Caki2 (cell line): ENCODE measurements at regions not wholly inside any gene's neighbourhood (a gene's known extent, or its start where the extent isn't known, plus 50 kb on each side); places are given as distances from the start of the nearest gene placed in this dataset.
"Not testable (repeated sequence)": the region's sequence is repeated elsewhere in the genome, so short reads cannot be mapped to it uniquely, and the experiment has no call there.

Source experiments
- DNase-seq: peaks from one replicate; pipeline ENCODE4 v3.0.0-alpha.2; 2015; ENCODE audit warnings: low read depth
- in situ Hi-C: cut with HindIII; loops from 2 replicates; pipeline ENCODE4 v1.10.0; 2016; ENCODE audit warnings: low sequenced_read_pairs, low pct_unique_long_range_greater_than_20kb, mixed read lengths

DNA sequence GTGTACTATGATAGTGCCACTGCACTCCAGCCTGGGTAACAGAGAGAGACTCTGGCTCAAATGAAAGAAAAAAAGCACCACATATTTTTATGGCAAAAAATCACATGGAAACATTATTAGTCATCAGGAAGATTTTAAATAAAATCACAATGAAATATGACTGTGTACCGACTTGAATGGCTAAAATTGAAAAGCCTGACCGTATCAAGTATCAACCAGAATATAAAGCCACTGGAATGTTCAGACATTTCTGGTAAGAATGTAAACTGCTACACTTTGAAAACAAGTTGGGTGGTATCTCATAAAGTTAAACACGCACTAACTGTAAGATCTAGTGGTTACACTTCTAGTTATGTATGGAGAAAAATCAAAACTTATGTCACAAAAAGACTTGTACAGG is 306.7 kb upstream of the MBL2 start:
- no peak for DNase-seq
- in situ Hi-C loops: no loop called here

DNA sequence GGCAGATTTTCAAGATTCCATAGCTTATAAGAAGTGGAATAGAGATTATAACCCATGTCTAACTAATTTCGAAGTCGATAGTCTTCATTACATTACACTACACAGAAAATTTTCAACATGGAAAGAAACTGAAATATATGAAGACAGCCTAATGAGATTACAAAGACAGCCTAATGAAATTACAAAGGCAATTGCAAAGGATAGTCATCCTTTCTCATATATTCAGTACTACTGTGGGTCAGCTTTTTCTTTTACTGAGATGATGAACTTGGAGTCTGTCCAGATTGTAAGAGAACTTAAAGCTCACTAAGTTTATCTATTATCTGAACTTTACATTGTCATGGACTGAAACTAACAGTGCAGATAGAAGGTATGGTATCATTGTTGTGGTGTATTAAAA is 304.4 kb upstream of the MBL2 start:
- in situ Hi-C loops: no loop called here
- no peak for DNase-seq

GRCh38 chr10:53075469-53075868 is 302.9 kb upstream of the MBL2 start:
- in situ Hi-C loops: no loop called here
- no peak for DNase-seq

- no peak for DNase-seq
- in situ Hi-C loops: no loop called here
These were observed 299.6 kb upstream of the MBL2 start for GRCh38 chr10:53072144-53072543.

DNA sequence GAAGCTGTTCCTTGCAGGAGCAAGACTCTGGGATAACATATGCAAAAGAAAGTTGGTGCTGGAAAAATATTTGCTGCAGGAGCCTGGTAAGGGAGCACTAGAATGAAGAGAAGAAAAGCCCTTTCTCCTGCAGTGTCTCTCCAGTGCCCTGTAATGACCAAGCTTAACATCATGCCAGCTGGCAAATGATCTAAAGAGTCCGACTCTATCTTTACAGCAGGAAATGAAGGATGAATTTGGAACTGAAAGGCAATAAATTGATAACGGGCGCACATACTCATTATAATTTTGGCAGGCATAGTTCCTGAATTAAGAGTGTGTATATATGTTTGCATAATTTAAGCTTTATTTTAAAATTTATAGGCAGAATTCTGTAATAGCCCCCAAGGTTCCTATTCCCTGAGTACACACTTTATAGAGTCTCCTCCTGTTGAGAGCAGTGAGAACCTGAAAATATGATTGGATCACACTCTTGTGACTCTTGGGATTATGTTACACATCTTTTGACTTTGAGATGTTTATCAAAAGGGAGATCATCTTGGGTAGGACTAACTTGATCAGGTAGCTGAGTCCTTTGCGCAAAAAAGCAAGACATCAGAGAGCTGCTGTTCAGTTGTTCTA is 299.0 kb upstream of the MBL2 start:
- in situ Hi-C loops: no loop called here
- DNase-seq: no peak

DNA sequence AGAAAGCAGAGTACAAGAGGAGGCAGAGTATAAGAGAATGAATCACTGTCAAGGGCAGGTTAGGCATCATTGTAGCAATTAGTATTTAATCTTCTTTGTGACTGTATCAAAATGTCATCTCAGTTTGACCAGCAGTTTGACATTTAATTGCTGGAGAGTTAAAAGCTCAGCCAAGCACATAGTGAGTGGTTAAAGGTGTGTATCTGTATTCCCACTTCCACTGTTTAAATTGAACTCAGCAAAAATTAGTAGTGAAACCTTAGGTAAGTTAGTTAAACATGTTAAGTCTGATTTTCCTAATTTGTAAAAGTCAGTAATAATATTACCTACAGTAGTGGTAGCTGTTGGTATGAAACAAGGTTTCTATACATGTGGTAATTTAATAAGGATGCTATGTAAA is 296.4 kb upstream of the MBL2 start:
- in situ Hi-C loops: no loop called here
- no peak for DNase-seq

DNA sequence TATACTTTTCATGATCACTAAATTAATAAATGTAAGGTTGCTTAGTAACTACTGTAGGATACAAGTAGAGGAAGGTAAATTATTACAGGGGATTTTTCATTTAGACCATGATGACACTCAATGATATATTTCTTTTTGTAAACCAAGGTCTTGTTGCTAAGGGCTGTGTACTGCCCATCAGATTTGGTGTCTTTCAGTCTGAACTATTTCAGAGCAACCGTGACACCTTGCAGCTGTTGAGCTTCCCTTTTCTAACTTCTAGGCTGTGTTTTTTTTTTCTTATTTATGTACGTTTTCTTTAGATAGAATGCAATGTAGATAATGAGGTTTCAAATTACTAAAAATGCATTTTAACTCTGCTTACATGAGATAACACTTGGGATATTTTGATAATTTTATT is 292.0 kb upstream of the MBL2 start:
- in situ Hi-C loops: no loop called here

DNA sequence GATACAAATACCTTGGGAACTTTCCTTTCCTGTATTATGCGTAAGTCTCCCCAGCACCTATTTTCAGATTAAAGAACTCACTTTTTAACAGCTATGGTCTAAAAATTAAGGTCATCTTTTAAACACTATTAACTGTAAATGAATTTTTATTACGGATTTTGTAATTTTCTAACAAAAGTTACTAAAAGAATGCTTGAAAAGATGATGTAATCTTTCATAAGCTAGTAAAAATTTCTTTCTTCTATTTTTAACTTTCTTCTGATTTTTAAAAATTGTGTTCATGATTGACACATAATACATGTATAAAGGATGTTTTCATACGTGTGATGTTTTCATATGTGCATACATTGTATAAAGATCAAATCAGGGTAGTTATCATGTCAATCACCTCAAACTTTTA is 291.2 kb upstream of the MBL2 start:
- no peak for DNase-seq
- in situ Hi-C loops: no loop called here

More for the DNA sequence above, 292.0 kb upstream of the MBL2 start:
- DNase-seq: no peak

DNA sequence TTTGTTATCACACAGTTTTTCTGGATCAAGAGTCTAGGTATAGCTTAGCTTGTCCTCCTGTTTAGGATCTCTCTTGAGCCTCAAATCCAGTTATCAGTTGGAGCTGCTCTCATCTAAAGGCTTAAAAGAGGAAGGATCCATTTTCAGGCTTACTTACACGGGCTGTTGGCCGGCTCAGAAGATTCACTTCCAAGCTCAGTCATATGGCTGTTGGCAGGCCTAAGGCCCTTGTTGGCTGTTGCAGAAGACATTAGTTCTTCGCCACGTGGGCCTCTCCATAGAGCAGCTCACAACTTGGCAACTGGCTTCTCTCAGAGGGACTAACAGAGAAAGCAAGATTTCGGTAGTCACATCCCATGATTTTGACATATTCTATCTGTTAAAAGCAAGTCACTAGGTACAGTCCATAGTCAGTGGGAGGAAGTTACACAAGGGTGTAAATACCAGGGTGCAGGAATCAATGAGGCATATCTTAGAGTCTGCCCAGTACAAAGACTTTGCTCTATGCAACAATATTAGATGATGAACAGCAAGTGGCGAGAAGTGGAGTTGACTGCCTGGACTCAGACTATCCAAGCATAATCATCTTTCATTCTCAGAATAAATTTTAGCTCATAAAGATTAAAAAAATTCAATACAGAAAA is 280.1 kb upstream of the MBL2 start:
- DNase-seq: no peak
- in situ Hi-C loops: no loop called here

- no peak for DNase-seq
These were observed 272.7 kb upstream of the MBL2 start for GRCh38 chr10:53045315-53045714.

GRCh38 chr10:53035823-53036222 is 263.2 kb upstream of the MBL2 start:
- in situ Hi-C loops: not testable (repeated sequence)

More at GRCh38 chr10:53045315-53045714, 272.7 kb upstream of the MBL2 start:
- in situ Hi-C loops: no loop called here

DNA sequence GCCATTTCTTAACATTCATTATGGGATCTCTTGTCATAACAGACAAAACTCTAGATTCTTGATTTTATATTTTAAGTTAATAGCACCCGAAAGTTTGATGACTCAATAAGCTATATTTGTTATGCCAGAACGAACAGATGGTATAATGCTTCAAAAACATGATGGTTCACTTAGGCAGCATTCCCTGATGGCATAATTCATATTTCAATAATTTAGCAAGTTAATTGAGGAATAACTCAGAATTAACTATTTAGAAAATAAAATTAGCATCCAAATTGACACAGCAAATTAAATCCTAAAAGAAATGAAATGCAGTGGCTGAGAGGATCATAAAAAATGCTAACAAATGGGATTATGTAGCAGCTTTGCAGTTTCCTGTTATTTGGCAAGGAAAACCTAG is 260.8 kb upstream of the MBL2 start:
- no peak for DNase-seq
- in situ Hi-C loops: no loop called here

More at GRCh38 chr10:53035823-53036222, 263.2 kb upstream of the MBL2 start:
- DNase-seq: not testable (repeated sequence)

- DNase-seq: peak; percentile 86
- in situ Hi-C loops: not testable (repeated sequence)
These were observed 257.6 kb upstream of the MBL2 start for GRCh38 chr10:53029872-53030849.

GRCh38 chr10:53029449-53029848 is 256.9 kb upstream of the MBL2 start:
- in situ Hi-C loops: no loop called here

DNA sequence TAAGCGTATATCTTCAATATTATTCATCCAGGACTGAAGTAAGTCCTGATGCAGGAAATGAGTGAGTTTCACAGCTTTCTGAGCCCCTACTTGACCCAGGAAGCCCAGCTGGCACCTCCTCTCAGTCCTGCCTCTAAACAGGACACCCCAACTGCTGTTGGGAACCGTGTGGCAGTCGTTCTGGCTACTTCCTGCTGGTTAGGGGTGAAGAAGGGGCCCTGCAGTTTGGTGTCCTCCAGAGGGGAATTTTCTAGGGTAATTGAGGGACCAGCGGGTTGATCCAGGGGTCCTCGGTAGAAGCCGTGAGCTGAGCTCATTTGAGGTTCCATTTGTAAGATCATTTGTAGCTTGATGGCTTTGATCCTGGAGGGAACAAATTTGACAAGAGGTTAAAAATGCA is 253.2 kb upstream of the MBL2 start:
- in situ Hi-C loops, DNase-seq: not testable (repeated sequence)

More at GRCh38 chr10:53029449-53029848, 256.9 kb upstream of the MBL2 start:
- DNase-seq: peak; percentile 12

DNA sequence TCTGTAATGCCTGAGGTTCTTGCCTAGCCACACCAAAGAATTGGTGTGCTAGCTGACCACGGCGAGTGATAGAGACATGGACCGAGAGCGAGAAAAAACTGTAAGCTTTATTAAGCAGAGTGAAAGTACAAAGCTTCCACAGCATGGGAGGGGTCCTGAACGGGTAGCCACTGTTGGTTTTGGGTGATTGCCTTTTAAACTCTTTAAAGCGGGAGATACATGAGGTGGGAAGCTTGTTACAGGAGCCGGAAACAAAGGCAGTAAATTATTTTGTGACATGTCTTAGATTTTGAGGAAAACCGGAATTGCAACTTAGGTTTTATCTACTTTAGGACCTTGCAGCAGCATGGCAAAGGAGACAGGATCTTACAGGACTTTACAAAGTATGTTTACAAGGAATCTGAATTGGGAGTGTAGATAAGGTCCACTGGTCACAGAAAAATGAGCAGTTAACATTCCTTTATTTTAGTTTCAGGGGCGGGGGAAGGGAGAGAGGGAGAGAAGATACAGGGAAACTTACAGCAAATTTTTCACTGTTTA is 252.7 kb upstream of the MBL2 start:
- in situ Hi-C loops: no loop called here
- peak; percentile 78 for DNase-seq

DNA sequence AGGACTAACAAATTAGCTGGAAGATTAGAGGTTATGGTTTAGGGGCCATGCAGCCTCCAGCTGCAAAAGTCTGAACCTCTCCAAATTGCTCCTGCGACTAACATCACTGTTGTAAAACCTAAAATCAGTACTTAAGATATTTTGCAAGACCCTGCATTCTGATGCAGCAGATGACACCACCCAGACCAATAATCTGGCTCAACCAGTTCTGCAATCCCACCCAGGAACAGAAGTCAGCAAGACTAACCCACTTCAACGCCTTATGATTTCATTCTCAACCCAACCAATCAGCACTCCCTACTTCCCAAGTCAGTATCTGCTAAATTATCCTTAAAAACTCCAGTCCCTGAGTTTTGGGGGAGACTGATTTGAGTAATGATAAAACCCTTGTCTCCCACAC is 250.8 kb upstream of the MBL2 start:
- no peak for DNase-seq
- in situ Hi-C loops: no loop called here

DNA sequence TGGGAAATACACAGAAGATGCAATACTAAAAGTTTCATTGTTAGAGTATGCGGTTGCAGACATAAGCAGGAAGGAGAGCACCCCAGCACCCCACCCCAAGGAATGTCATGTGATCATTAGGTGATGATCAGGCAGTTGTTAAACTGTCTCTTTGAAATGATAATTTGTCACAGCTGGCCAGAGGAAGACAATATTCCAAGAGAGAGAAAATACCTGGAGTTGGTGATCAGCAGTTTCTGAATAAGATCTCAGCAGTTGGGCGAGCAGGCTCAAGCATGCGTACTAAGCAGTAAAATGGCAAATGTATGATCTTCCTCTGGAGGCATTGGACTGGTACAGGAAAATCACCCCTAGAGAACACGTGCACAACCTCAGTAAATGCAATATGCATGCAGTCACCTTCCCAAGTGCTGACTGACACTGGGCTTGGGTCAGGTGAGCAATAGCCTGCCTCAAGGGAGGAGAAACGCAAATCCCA is 250.1 kb upstream of the MBL2 start:
- peak; percentile 10 for DNase-seq
- in situ Hi-C loops: no loop called here
